Upper lobe of left lung (tissue), 4 donors: ENCODE measurements at regions not wholly inside any gene's neighbourhood (a gene's known extent, or its start where the extent isn't known, plus 50 kb on each side); places are given as distances from the start of the nearest gene placed in this dataset.

Experiments
- CTCF ChIP-seq, 6 experiments: fragments of 450-650 bp in 4 of 6; fragments of 200-600 bp in 2 of 6; sonication (generic) in 2 of 6; IDR thresholded peaks; one replicate each; pipeline ENCODE4 v1.5.1; 2016 to 2019; ENCODE audit warnings: antibody characterized with exemption in 6 of 6
- POLR2A ChIP-seq, 4 donors: fragments of 450-650 bp; IDR thresholded peaks; one replicate each; pipeline ENCODE4 v1.5.1; 2016 to 2017; ENCODE audit warnings: antibody characterized with exemption in 4 of 4, mild to moderate bottlenecking in 2 of 4
- POLR2AphosphoS5 ChIP-seq, 2 donors: sonication (generic); formaldehyde crosslinking; IDR thresholded peaks; one replicate each; pipeline ENCODE4 v1.5.1; 2017; ENCODE audit warnings: antibody characterized with exemption in 2 of 2

DNA sequence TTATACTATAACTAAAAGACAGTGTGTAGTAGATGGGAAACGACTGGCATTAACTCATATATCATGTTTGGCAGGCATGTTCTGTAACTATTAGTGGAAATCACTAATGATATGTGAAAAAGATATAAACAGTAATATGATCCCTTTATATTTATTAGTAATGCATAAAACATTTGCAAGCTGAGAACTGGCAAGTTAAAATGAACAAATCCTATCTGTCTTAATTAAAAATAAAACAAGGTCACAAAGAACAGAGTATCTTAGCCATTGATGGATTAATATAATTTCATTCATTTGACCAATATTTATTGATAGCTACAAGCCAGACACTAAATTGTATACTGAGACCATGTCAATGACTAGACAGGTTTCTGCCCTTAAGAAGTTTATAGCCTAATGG is 154.5 kb downstream of the CRPPA start:
- no peak for TF ChIP-seq POLR2AphosphoS5 (IDR thresholded peaks at IDR 0.05)
- no peak for TF ChIP-seq CTCF (IDR thresholded peaks at IDR 0.05)
- TF ChIP-seq POLR2A (IDR thresholded peaks at IDR 0.05): no peak
